Naive thymus-derived CD4-positive, alpha-beta T cell (primary cell): ENCODE measurements at regions not wholly inside any gene's neighbourhood (a gene's known extent, or its start where the extent isn't known, plus 50 kb on each side); places are given as distances from the start of the nearest gene placed in this dataset.
"Not testable (repeated sequence)": the region's sequence is repeated elsewhere in the genome, so short reads cannot be mapped to it uniquely, and the experiment has no call there.

ENCODE experiments used
- ATAC-seq: fragments of 150-1000 bp; cut with Tn5 transposase; 2 replicates; pipeline ENCODE4 v1.10.0; 2021; ENCODE audit warnings: mild to moderate bottlenecking, moderate library complexity
- CTCF ChIA-PET: fragments of 350-600 bp; sonication (Branson Sonifier 250); formaldehyde crosslinking; loops from one replicate; lab custom pipeline; 2021; ENCODE audit warnings: antibody characterized with exemption; lab: Charles Lee
- POLR2A ChIA-PET: fragments of 350-600 bp; sonication (Branson Sonifier 250); formaldehyde crosslinking; loops from one replicate; lab custom pipeline; 2021; ENCODE audit warnings: antibody characterized with exemption, inconsistent platforms; lab: Charles Lee
- DNase-seq, 9 donors: peaks; one replicate each; pipeline versions ENCODE4 v3.0.0 to v3.0.0-alpha.2; 2020 to 2022; ENCODE audit warnings: mixed read lengths in 1 of 9
- H3K27ac ChIP-seq: one replicate; pipeline ENCODE4 v1.7.0; 2013; ENCODE audit warnings: mild to moderate bottlenecking, low read depth, low read length, moderate library complexity
- H3K27me3 ChIP-seq, 2 donors: one replicate each; pipeline ENCODE4 v1.7.0; 2013; ENCODE audit warnings: low read length in 2 of 2, mild to moderate bottlenecking in 2 of 2, moderate library complexity in 2 of 2; ENCODE audit not compliant: control insufficient read depth in 2 of 2, insufficient read depth in 2 of 2
- H3K36me3 ChIP-seq, 3 experiments: 1 replicate in 2 of 3; 2 replicates in 1 of 3; pipeline ENCODE4 v1.7.0; 2013; ENCODE audit warnings: low read length in 3 of 3, mild to moderate bottlenecking in 3 of 3, moderate library complexity in 1 of 3; ENCODE audit not compliant: insufficient read depth in 3 of 3, control insufficient read depth in 2 of 3
- H3K4me1 ChIP-seq, 2 donors: one replicate each; pipeline ENCODE4 v1.7.0; 2013; ENCODE audit warnings: low read length in 2 of 2, mild to moderate bottlenecking in 2 of 2, moderate library complexity in 1 of 2; ENCODE audit not compliant: control insufficient read depth in 2 of 2, insufficient read depth in 2 of 2
- H3K4me3 ChIP-seq: 2 replicates; pipeline ENCODE4 v1.7.0; 2013; ENCODE audit warnings: mild to moderate bottlenecking, low read length
- H3K9me3 ChIP-seq, 3 experiments: 1 replicate in 2 of 3; 2 replicates in 1 of 3; pipeline ENCODE4 v1.7.0; 2013; ENCODE audit warnings: low read length in 3 of 3; ENCODE audit not compliant: control insufficient read depth in 2 of 3
- H3K27ac Mint-ChIP-seq, 9 donors: one replicate each; pipeline ENCODE4 v1.8.0; 2020 to 2022; ENCODE audit warnings: mixed read lengths in 9 of 9, mild to moderate bottlenecking in 8 of 9, moderate library complexity in 5 of 9, inconsistent platforms in 2 of 9
- H3K27me3 Mint-ChIP-seq, 5 donors: one replicate each; pipeline ENCODE4 v1.8.0; 2021 to 2022; ENCODE audit warnings: mixed read lengths in 5 of 5, mild to moderate bottlenecking in 1 of 5
- H3K36me3 Mint-ChIP-seq, 5 donors: one replicate each; pipeline ENCODE4 v1.8.0; 2020 to 2022; ENCODE audit warnings: mixed read lengths in 5 of 5, mild to moderate bottlenecking in 3 of 5, inconsistent platforms in 1 of 5
- H3K4me1 Mint-ChIP-seq, 7 donors: one replicate each; pipeline ENCODE4 v1.8.0; 2020 to 2022; ENCODE audit warnings: mixed read lengths in 7 of 7, mild to moderate bottlenecking in 3 of 7, inconsistent platforms in 1 of 7
- H3K4me3 Mint-ChIP-seq, 10 donors: one replicate each; pipeline ENCODE4 v1.8.0; 2020 to 2022; ENCODE audit warnings: mild to moderate bottlenecking in 10 of 10, mixed read lengths in 10 of 10, moderate library complexity in 6 of 10, inconsistent platforms in 2 of 10
- H3K9me3 Mint-ChIP-seq, 11 donors: one replicate each; pipeline ENCODE4 v1.8.0; 2020 to 2022; ENCODE audit warnings: mixed read lengths in 11 of 11, mild to moderate bottlenecking in 4 of 11, inconsistent platforms in 1 of 11, moderate library complexity in 1 of 11
- intact Hi-C, 2 donors: fragments of 100-400 bp; cut with micrococcal nuclease; formaldehyde crosslinking; loops; one replicate each; pipeline ENCODE4 v1.15.1; 2023

GRCh38 chr14:43003845-43004244, 1397.2 kb downstream of the LRFN5 start:
- peaks cover 0 to 27% (median 0%) of the 10 kb centered on the region in 3 experiments for H3K9me3 ChIP-seq
- CTCF ChIA-PET = no interaction called here
- peaks cover 7 to 61% (median 26%) of the 10 kb centered on the region in 11 donors for H3K9me3 Mint-ChIP-seq
- no peaks in the 10 kb centered on the region for H3K27me3 ChIP-seq
- peaks cover 0 to 6% (median 0%) of the 10 kb centered on the region in 5 donors for H3K36me3 Mint-ChIP-seq
- H3K27ac Mint-ChIP-seq = no peak overlapping the region
- no peak for ATAC-seq
- DNase-seq = no peak
- H3K4me3 Mint-ChIP-seq = no peak overlapping the region
- no peak overlapping the region for H3K27ac ChIP-seq
- H3K4me1 Mint-ChIP-seq = no peaks in the 10 kb centered on the region
- intact Hi-C loops = no loop called here
- no peaks in the 10 kb centered on the region for H3K36me3 ChIP-seq
- POLR2A ChIA-PET = no interaction called here
- no peaks in the 10 kb centered on the region for H3K27me3 Mint-ChIP-seq
- H3K4me3 ChIP-seq = no peak overlapping the region
- H3K4me1 ChIP-seq = no peaks in the 10 kb centered on the region

- H3K4me1 Mint-ChIP-seq = no peaks in the 10 kb centered on the region
- H3K36me3 ChIP-seq = no peaks in the 10 kb centered on the region
- peaks cover 0 to 6% (median 0%) of the 10 kb centered on the region in 5 donors for H3K36me3 Mint-ChIP-seq
- CTCF ChIA-PET = no interaction called here
- no peaks in the 10 kb centered on the region for H3K27me3 ChIP-seq
- H3K27ac Mint-ChIP-seq = no peak overlapping the region
- H3K4me1 ChIP-seq = no peaks in the 10 kb centered on the region
- H3K9me3 Mint-ChIP-seq = peaks cover 6 to 59% (median 24%) of the 10 kb centered on the region in 11 donors
- intact Hi-C loops = no loop called here
- H3K27ac ChIP-seq = no peak overlapping the region
- POLR2A ChIA-PET = no interaction called here
- no peak overlapping the region for H3K4me3 Mint-ChIP-seq
- H3K4me3 ChIP-seq = no peak overlapping the region
- DNase-seq = no peak
- peaks cover 0 to 27% (median 0%) of the 10 kb centered on the region in 3 experiments for H3K9me3 ChIP-seq
- no peak for ATAC-seq
- no peaks in the 10 kb centered on the region for H3K27me3 Mint-ChIP-seq
Measured at GRCh38 chr14:43001731-43002130, 1395.1 kb downstream of the LRFN5 start.

GRCh38 chr14:42994051-42994736, 1387.5 kb downstream of the LRFN5 start:
- Histone ChIP-seq H3K27me3 (no peaks in the 10 kb centered on the region), H3K9me3 (no peaks in the 10 kb centered on the region), H3K27ac (no peak overlapping the region), H3K4me3 (no peak overlapping the region), H3K4me1 (no peaks in the 10 kb centered on the region), H3K36me3 (no peaks in the 10 kb centered on the region)
- POLR2A ChIA-PET = no interaction called here
- H3K36me3 Mint-ChIP-seq = no peaks in the 10 kb centered on the region
- intact Hi-C loops = no loop called here
- no peaks in the 10 kb centered on the region for H3K27me3 Mint-ChIP-seq
- no peak for ATAC-seq
- CTCF ChIA-PET = no interaction called here
- H3K9me3 Mint-ChIP-seq = peaks cover 0 to 9% (median 4%) of the 10 kb centered on the region in 11 donors
- H3K27ac Mint-ChIP-seq = no peak overlapping the region
- no peak for DNase-seq
- no peak overlapping the region for H3K4me3 Mint-ChIP-seq
- H3K4me1 Mint-ChIP-seq = no peaks in the 10 kb centered on the region

GRCh38 chr14:42992930-42993329, 1386.3 kb downstream of the LRFN5 start:
- intact Hi-C loops = no loop called here
- ChIA-PET POLR2A (no interaction called here), CTCF (no interaction called here)
- H3K27ac Mint-ChIP-seq = no peak overlapping the region
- Histone ChIP-seq H3K9me3 (no peaks in the 10 kb centered on the region), H3K4me3 (no peak overlapping the region), H3K27ac (no peak overlapping the region), H3K36me3 (no peaks in the 10 kb centered on the region), H3K4me1 (no peaks in the 10 kb centered on the region), H3K27me3 (no peaks in the 10 kb centered on the region)
- ATAC-seq (no peak), DNase-seq (no peak)
- no peaks in the 10 kb centered on the region for H3K36me3 Mint-ChIP-seq
- H3K9me3 Mint-ChIP-seq = peaks cover 0 to 18% (median 6%) of the 10 kb centered on the region in 11 donors
- no peak overlapping the region for H3K4me3 Mint-ChIP-seq
- H3K4me1 Mint-ChIP-seq = no peaks in the 10 kb centered on the region
- H3K27me3 Mint-ChIP-seq = no peaks in the 10 kb centered on the region

GRCh38 chr14:42980419-42980818, 1373.7 kb downstream of the LRFN5 start:
- ATAC-seq = no peak
- Mint-ChIP-seq H3K36me3 (no peaks in the 10 kb centered on the region), H3K27me3 (no peaks in the 10 kb centered on the region), H3K27ac (no peak overlapping the region), H3K9me3 (peaks cover 0 to 22% (median 5%) of the 10 kb centered on the region in 11 donors), H3K4me3 (no peak overlapping the region), H3K4me1 (no peaks in the 10 kb centered on the region)
- intact Hi-C loops = no loop called here
- H3K27me3 ChIP-seq = no peaks in the 10 kb centered on the region
- H3K4me1 ChIP-seq = no peaks in the 10 kb centered on the region
- DNase-seq = no peak
- no peaks in the 10 kb centered on the region for H3K9me3 ChIP-seq
- H3K27ac ChIP-seq = no peak overlapping the region
- ChIA-PET POLR2A (no interaction called here), CTCF (no interaction called here)
- no peak overlapping the region for H3K4me3 ChIP-seq
- no peaks in the 10 kb centered on the region for H3K36me3 ChIP-seq

- POLR2A ChIA-PET, H3K4me1 ChIP-seq, intact Hi-C loops, H3K36me3 ChIP-seq, ATAC-seq, DNase-seq, H3K27me3 ChIP-seq, H3K27ac Mint-ChIP-seq, H3K4me3 ChIP-seq, H3K4me3 Mint-ChIP-seq, H3K4me1 Mint-ChIP-seq, H3K9me3 ChIP-seq, CTCF ChIA-PET, H3K27me3 Mint-ChIP-seq, H3K36me3 Mint-ChIP-seq, H3K27ac ChIP-seq: not testable (repeated sequence)
- H3K9me3 Mint-ChIP-seq = peaks cover 2 to 12% (median 5%) of the 10 kb centered on the region in 11 donors
Measured at GRCh38 chr14:42973171-42973570, 1366.5 kb downstream of the LRFN5 start.

- POLR2A ChIA-PET = no interaction called here
- Histone ChIP-seq H3K36me3 (no peaks in the 10 kb centered on the region), H3K27me3 (no peaks in the 10 kb centered on the region), H3K4me1 (no peaks in the 10 kb centered on the region), H3K27ac (no peak overlapping the region), H3K4me3 (no peak overlapping the region), H3K9me3 (no peaks in the 10 kb centered on the region)
- Mint-ChIP-seq H3K4me1 (no peaks in the 10 kb centered on the region), H3K9me3 (peaks cover 0 to 16% (median 3%) of the 10 kb centered on the region in 11 donors), H3K36me3 (no peaks in the 10 kb centered on the region), H3K27ac (no peak overlapping the region), H3K27me3 (no peaks in the 10 kb centered on the region), H3K4me3 (no peak overlapping the region)
- DNase-seq (no peak), ATAC-seq (no peak)
- intact Hi-C loops = no loop called here
- CTCF ChIA-PET = no interaction called here
Measured at GRCh38 chr14:42965512-42965911, 1358.8 kb downstream of the LRFN5 start.
